H9 (cell line): ENCODE measurements at regions not wholly inside any gene's neighbourhood (a gene's known extent, or its start where the extent isn't known, plus 50 kb on each side); places are given as distances from the start of the nearest gene placed in this dataset.

ENCODE experiments used
- DNase-seq: peaks from one replicate; pipeline ENCODE4 v3.0.0-alpha.2; 2017
- H2AFZ ChIP-seq: one replicate; pipeline ENCODE4 v1.6.1; 2013; ENCODE audit warnings: mild to moderate bottlenecking, low read length, control low read depth, moderate library complexity
- H2AK5ac ChIP-seq: 2 replicates; pipeline ENCODE4 v1.6.1; 2013; ENCODE audit warnings: low read length, control low read depth, mixed read lengths; ENCODE audit not compliant: insufficient read length
- H2BK120ac ChIP-seq: one replicate; pipeline ENCODE4 v1.6.1; 2013; ENCODE audit warnings: low read depth, mild to moderate bottlenecking, low read length, control low read depth, inconsistent platforms; ENCODE audit not compliant: poor library complexity, severe bottlenecking
- H2BK12ac ChIP-seq: 2 replicates; pipeline ENCODE4 v1.6.1; 2013; ENCODE audit warnings: low read length, control low read depth, mixed read lengths, low read depth; ENCODE audit not compliant: insufficient read length
- H2BK15ac ChIP-seq: 2 replicates; pipeline ENCODE4 v1.6.1; 2013; ENCODE audit warnings: low read depth, low read length, control low read depth
- H2BK20ac ChIP-seq: one replicate; pipeline ENCODE4 v1.6.1; 2013; ENCODE audit warnings: low read depth, mild to moderate bottlenecking, low read length, control low read depth, inconsistent platforms; ENCODE audit not compliant: poor library complexity, severe bottlenecking
- H2BK5ac ChIP-seq: 2 replicates; pipeline ENCODE4 v1.6.1; 2013; ENCODE audit warnings: low read length, control low read depth, mixed read lengths; ENCODE audit not compliant: insufficient read length
- H3K14ac ChIP-seq: 2 replicates; pipeline ENCODE4 v1.6.1; 2013; ENCODE audit warnings: low read length, control low read depth; ENCODE audit not compliant: insufficient read depth
- H3K18ac ChIP-seq: 2 replicates; pipeline ENCODE4 v1.6.1; 2013; ENCODE audit warnings: low read depth, mild to moderate bottlenecking, mixed read lengths, low read length, control low read depth; ENCODE audit not compliant: insufficient read length
- H3K23ac ChIP-seq: 2 replicates; pipeline ENCODE4 v1.6.1; 2013; ENCODE audit warnings: low read length, control low read depth, mixed read lengths, low read depth; ENCODE audit not compliant: insufficient read length
- H3K23me2 ChIP-seq: 2 replicates; pipeline ENCODE4 v1.6.1; 2013; ENCODE audit warnings: low read depth, mild to moderate bottlenecking, mixed read lengths, low read length, control low read depth; ENCODE audit not compliant: insufficient read length, poor library complexity, severe bottlenecking
- H3K27ac ChIP-seq: 2 replicates; pipeline ENCODE4 v1.5.1; 2013; ENCODE audit warnings: low read length, control low read depth, mixed read lengths, low read depth; ENCODE audit not compliant: insufficient read length
- H3K27me3 ChIP-seq: 2 replicates; pipeline ENCODE4 v1.6.1; 2013; ENCODE audit warnings: low read length, control low read depth, inconsistent platforms; ENCODE audit not compliant: insufficient read depth
- H3K4ac ChIP-seq: 2 replicates; pipeline ENCODE4 v1.6.1; 2013; ENCODE audit warnings: low read depth, mild to moderate bottlenecking, control low read depth, inconsistent platforms, low read length, moderate library complexity
- H3K4me1 ChIP-seq: 2 replicates; pipeline ENCODE4 v1.6.1; 2013; ENCODE audit warnings: low read length, control low read depth, inconsistent platforms; ENCODE audit not compliant: insufficient read depth
- H3K4me2 ChIP-seq: 2 replicates; pipeline ENCODE4 v1.6.1; 2013; ENCODE audit warnings: low read length, control low read depth, mixed read lengths; ENCODE audit not compliant: insufficient read length, insufficient read depth
- H3K56ac ChIP-seq: 2 replicates; pipeline ENCODE4 v1.6.1; 2013; ENCODE audit warnings: low read depth, mild to moderate bottlenecking, mixed read lengths, low read length, control low read depth; ENCODE audit not compliant: insufficient read length
- H3K79me1 ChIP-seq: 2 replicates; pipeline ENCODE4 v1.6.1; 2013; ENCODE audit warnings: low read depth, mild to moderate bottlenecking, moderate library complexity, low read length, control low read depth, inconsistent platforms; ENCODE audit not compliant: insufficient read depth, poor library complexity, severe bottlenecking
- H3K79me2 ChIP-seq: 2 replicates; pipeline ENCODE4 v1.6.1; 2013; ENCODE audit warnings: low read length, control low read depth, inconsistent platforms; ENCODE audit not compliant: insufficient read depth
- H3K9ac ChIP-seq: 2 replicates; pipeline ENCODE4 v1.6.1; 2013; ENCODE audit warnings: low read length, control low read depth, mixed read lengths; ENCODE audit not compliant: insufficient read length; ENCODE audit errors: extremely low read depth
- H3K9me3 ChIP-seq: one replicate; pipeline ENCODE4 v1.6.1; 2013; ENCODE audit warnings: low read depth, low read length, inconsistent platforms; ENCODE audit not compliant: control insufficient read depth
- H3T11ph ChIP-seq: one replicate; pipeline ENCODE4 v1.6.1; 2013; ENCODE audit warnings: mild to moderate bottlenecking, low read length, control low read depth, inconsistent platforms
- H4K20me1 ChIP-seq: one replicate; pipeline ENCODE4 v1.6.1; 2013; ENCODE audit not compliant: control insufficient read depth, insufficient read length, insufficient read depth
- H4K5ac ChIP-seq: 2 replicates; pipeline ENCODE4 v1.6.1; 2013; ENCODE audit warnings: low read depth, mild to moderate bottlenecking, mixed read lengths, low read length, control low read depth; ENCODE audit not compliant: insufficient read length
- H4K8ac ChIP-seq: replicated peaks from 2 replicates; pipeline ENCODE4 v1.6.1; 2013; ENCODE audit warnings: low read length, control low read depth, mixed read lengths, low read depth; ENCODE audit not compliant: insufficient read length
- H4K91ac ChIP-seq: 2 replicates; pipeline ENCODE4 v1.6.1; 2013; ENCODE audit warnings: low read depth, mild to moderate bottlenecking, moderate library complexity, mixed read lengths, low read length, control low read depth; ENCODE audit not compliant: insufficient read length
- H3K27ac Mint-ChIP-seq, 3 experiments: 2 replicates in 2 of 3; 3 replicates in 1 of 3; pipeline ENCODE4 v1.8.0; 2020 to 2021; ENCODE audit warnings: mixed read lengths in 3 of 3, mild to moderate bottlenecking in 1 of 3, moderate library complexity in 1 of 3
- H3K27me3 Mint-ChIP-seq: 2 replicates; pipeline ENCODE4 v1.8.0; 2021; ENCODE audit warnings: low read depth, mild to moderate bottlenecking, moderate library complexity, mixed read lengths
- H3K36me3 Mint-ChIP-seq, 3 experiments: 2 replicates in 2 of 3; 3 replicates in 1 of 3; pipeline ENCODE4 v1.8.0; 2020 to 2021; ENCODE audit warnings: low read depth in 3 of 3, mixed read lengths in 3 of 3; ENCODE audit not compliant: insufficient read depth in 1 of 3
- H3K4me1 Mint-ChIP-seq, 2 experiments: 2 replicates each; pipeline ENCODE4 v1.8.0; 2020; ENCODE audit warnings: mixed read lengths in 2 of 2
- H3K4me3 Mint-ChIP-seq, 2 experiments: 2 replicates in 1 of 2; 3 replicates in 1 of 2; pipeline ENCODE4 v1.8.0; 2020 to 2021; ENCODE audit warnings: mild to moderate bottlenecking in 2 of 2, mixed read lengths in 2 of 2, moderate library complexity in 1 of 2
- H3K9me3 Mint-ChIP-seq, 2 experiments: 2 replicates in 1 of 2; 3 replicates in 1 of 2; pipeline ENCODE4 v1.8.0; 2020; ENCODE audit warnings: mild to moderate bottlenecking in 2 of 2, mixed read lengths in 2 of 2, moderate library complexity in 1 of 2
- CTCF ChIP-seq: fragments of 200-600 bp; sonication (generic); conservative IDR thresholded peaks from 3 replicates; pipeline ENCODE4 v1.8.0; 2021; ENCODE audit warnings: antibody characterized with exemption, mild to moderate bottlenecking
- WGBS: extraction: QIAGEN DNeasy Blood & Tissue Kit; methylation state at CpG from one replicate; pipeline ENCODE4 v1.1.7; 2013; ENCODE audit warnings: missing lambda C conversion rate, low lambda C conversion rate, mixed read lengths; ENCODE audit not compliant: insufficient read length; ENCODE audit errors: extremely low coverage; 5-methylcytosine and 5-hydroxymethylcytosine counted together

- no peak overlapping the region for H2BK20ac ChIP-seq
- Mint-ChIP-seq H3K9me3 (no peaks in the 10 kb centered on the region; a peak in 1 of 5 replicates), H3K27me3 (peaks cover 26% of the 10 kb centered on the region), H3K4me1 (peaks cover 38 to 49% of the 10 kb centered on the region in 2 experiments), H3K27ac (peak overlapping the region in 1 of 3 experiments; percentile 44; a peak in 2 of 7 replicates), H3K36me3 (peaks cover 0 to 4% (median 0%) of the 10 kb centered on the region in 3 experiments; a peak in 2 of 7 replicates), H3K4me3 (no peak overlapping the region; a peak in 1 of 5 replicates)
- H3T11ph ChIP-seq: no peak overlapping the region
- peaks cover 9% of the 10 kb centered on the region; the same call in 1 of the 2 replicates for H3K4me1 ChIP-seq
- peak overlapping the region; percentile 97 for H2BK15ac ChIP-seq
- no CpG with 5 or more reads among the region's 13 CpGs for WGBS
- no peak overlapping the region for H3K4me2 ChIP-seq
- H4K20me1 ChIP-seq: peaks cover 2% of the 10 kb centered on the region
- peak overlapping the region; percentile 68 for H3K14ac ChIP-seq
- no peak overlapping the region for H2BK5ac ChIP-seq
- H2BK120ac ChIP-seq: no peak overlapping the region
- peak overlapping the region; percentile 55 for H4K91ac ChIP-seq
- no peak overlapping the region; the same call in 1 of the 2 replicates for H3K4ac ChIP-seq
- no peaks in the 10 kb centered on the region for H3K23me2 ChIP-seq
- H3K23ac ChIP-seq: no peak overlapping the region
- no peak for TF ChIP-seq CTCF
- no peak overlapping the region for H3K9ac ChIP-seq
- no peak overlapping the region for H2BK12ac ChIP-seq
- H4K5ac ChIP-seq: peak overlapping the region; percentile 21
- no peaks in the 10 kb centered on the region for H3K79me1 ChIP-seq
- H3K18ac ChIP-seq: peak overlapping the region; percentile 18
- H2AK5ac ChIP-seq: no peak overlapping the region
- no peaks in the 10 kb centered on the region for H3K79me2 ChIP-seq
- H2AFZ ChIP-seq: no peak overlapping the region
- H3K56ac ChIP-seq: no peak overlapping the region
- H3K27ac ChIP-seq: no peak overlapping the region
- H4K8ac ChIP-seq: no peak overlapping the region
- H3K27me3 ChIP-seq: no peaks in the 10 kb centered on the region
- H3K9me3 ChIP-seq: no peaks in the 10 kb centered on the region
- no peak for DNase-seq
These were observed 99.5 kb downstream of the FGF18 start for GRCh38 chr5:171518916-171519315.
